IPS-18a (cell line): ENCODE measurements at regions not wholly inside any gene's neighbourhood (a gene's known extent, or its start where the extent isn't known, plus 50 kb on each side); places are given as distances from the start of the nearest gene placed in this dataset.
"Not testable (repeated sequence)": the region's sequence is repeated elsewhere in the genome, so short reads cannot be mapped to it uniquely, and the experiment has no call there.

Experiments used
- H3K27ac ChIP-seq: one replicate; pipeline ENCODE4 v1.5.1; 2013; ENCODE audit warnings: low read length
- H3K27me3 ChIP-seq: one replicate; pipeline ENCODE4 v1.6.1; 2013; ENCODE audit warnings: mild to moderate bottlenecking, low read length; ENCODE audit not compliant: control insufficient read depth, insufficient read depth
- H3K36me3 ChIP-seq: one replicate; pipeline ENCODE4 v1.6.1; 2013; ENCODE audit warnings: low read depth, low read length; ENCODE audit not compliant: control insufficient read depth
- H3K4me1 ChIP-seq: one replicate; pipeline ENCODE4 v1.6.1; 2013; ENCODE audit warnings: low read depth, low read length; ENCODE audit not compliant: control insufficient read depth
- H3K4me3 ChIP-seq: one replicate; pipeline ENCODE4 v1.5.1; 2013; ENCODE audit warnings: low read length
- H3K9ac ChIP-seq: one replicate; pipeline ENCODE4 v1.6.1; 2013; ENCODE audit warnings: mild to moderate bottlenecking, low read length, moderate library complexity
- H3K9me3 ChIP-seq: one replicate; pipeline ENCODE4 v1.6.1; 2013; ENCODE audit warnings: low read depth, low read length; ENCODE audit not compliant: control insufficient read depth

DNA sequence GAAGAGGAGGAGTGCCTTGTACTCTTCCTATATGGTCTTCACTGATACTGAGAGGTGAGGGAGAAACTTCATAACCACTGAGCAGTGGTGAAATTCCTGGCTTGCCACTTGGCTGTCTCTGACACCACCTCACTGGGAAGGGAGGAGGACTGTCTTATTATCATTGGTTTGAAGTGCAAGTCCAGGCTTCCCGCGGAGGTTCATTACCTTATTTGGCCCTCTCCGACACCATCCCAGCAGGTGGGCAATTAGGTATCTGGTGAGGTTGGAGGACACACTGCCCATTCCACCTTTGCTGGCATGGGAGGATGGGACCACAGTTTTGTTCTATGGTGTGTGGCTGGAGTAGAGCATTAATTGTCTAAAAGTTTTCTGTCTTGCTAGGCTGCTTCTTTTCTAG, 206.1 kb downstream of the LHFPL1 start:
- no peak overlapping the region for H3K4me3 ChIP-seq
- H3K27me3 ChIP-seq, result no peaks in the 10 kb centered on the region
- H3K36me3 ChIP-seq, result no peaks in the 10 kb centered on the region
- H3K9me3 ChIP-seq, result no peaks in the 10 kb centered on the region
- no peaks in the 10 kb centered on the region for H3K4me1 ChIP-seq
- H3K27ac ChIP-seq, result no peak overlapping the region
- H3K9ac ChIP-seq, result no peak overlapping the region

- H3K36me3 ChIP-seq, result no peaks in the 10 kb centered on the region
- H3K9me3 ChIP-seq, result no peaks in the 10 kb centered on the region
- no peak overlapping the region for H3K27ac ChIP-seq
- no peaks in the 10 kb centered on the region for H3K27me3 ChIP-seq
- no peaks in the 10 kb centered on the region for H3K4me1 ChIP-seq
- no peak overlapping the region for H3K4me3 ChIP-seq
- no peak overlapping the region for H3K9ac ChIP-seq
Measured at GRCh38 chrX:112470551-112470950, 209.2 kb downstream of the LHFPL1 start.

DNA sequence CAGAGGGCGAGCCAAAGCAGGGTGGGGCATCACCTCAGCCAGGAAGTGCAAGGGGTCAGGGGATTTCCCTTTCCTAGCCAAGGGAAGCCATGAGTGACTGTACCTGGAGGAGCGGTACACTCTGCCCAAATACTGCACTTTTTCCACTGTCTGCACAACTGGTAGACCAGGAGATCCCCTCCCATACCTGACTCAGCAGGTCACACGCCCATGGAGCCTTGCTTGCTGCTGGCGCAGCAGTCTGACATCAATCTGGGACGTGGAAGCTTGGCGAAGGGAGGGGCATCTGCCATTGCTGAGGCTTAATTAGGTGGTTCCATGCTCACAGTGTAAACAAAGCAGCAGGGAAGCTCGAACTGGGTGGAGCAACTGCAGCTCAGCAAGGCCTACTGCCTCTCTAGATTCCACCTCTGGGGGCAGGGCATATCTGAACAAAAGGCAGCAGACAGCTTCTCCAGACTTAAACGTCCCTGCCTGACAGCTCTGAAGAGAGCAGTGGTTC, 217.7 kb downstream of the LHFPL1 start:
- not testable (repeated sequence) for H3K27me3 ChIP-seq, H3K4me3 ChIP-seq, H3K36me3 ChIP-seq, H3K27ac ChIP-seq, H3K4me1 ChIP-seq, H3K9me3 ChIP-seq, H3K9ac ChIP-seq

DNA sequence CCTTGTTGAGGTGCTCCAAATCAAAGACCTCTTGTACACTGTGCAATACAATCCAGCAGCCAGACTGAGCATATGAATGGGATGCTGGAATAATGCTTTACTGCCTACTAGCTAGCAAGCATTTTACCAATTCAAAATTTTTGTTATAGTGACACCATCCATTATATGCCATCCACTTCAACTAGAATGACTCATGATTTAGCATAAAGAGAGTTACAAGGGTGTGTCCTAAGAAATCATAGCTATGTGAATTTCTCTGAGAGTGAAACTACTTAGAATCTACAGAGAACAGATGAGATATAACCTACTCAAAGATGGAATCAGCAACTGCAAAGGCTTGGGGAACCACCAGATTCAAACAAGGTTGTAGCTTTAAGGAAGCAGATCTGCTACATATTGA, 221.9 kb downstream of the LHFPL1 start:
- Histone ChIP-seq H3K27ac (no peak overlapping the region), H3K9me3 (no peaks in the 10 kb centered on the region), H3K4me1 (peaks cover 9% of the 10 kb centered on the region), H3K27me3 (no peaks in the 10 kb centered on the region), H3K9ac (no peak overlapping the region), H3K4me3 (no peak overlapping the region), H3K36me3 (no peaks in the 10 kb centered on the region)

DNA sequence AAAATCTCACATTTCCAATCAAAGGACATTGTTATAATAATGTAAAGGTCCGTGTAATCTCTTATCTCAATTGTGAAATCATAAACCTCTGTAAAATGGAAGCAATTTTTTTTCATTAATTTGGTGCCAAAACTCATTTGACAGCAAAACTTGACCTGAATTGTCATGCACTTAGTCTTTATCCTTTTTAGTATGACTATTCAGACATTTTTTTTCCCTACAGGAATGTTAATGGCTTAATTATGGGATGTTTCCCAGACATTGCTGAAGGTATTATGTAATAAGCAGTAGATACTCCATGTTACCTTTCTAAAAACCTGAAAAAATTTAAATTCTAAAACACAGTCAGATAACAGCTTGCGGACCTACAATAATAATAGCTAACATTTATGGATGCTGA, 228.9 kb downstream of the LHFPL1 start:
- H3K9ac ChIP-seq, result no peak overlapping the region
- H3K4me3 ChIP-seq, result no peak overlapping the region
- no peaks in the 10 kb centered on the region for H3K4me1 ChIP-seq
- no peaks in the 10 kb centered on the region for H3K27me3 ChIP-seq
- H3K27ac ChIP-seq, result no peak overlapping the region
- no peaks in the 10 kb centered on the region for H3K9me3 ChIP-seq
- no peaks in the 10 kb centered on the region for H3K36me3 ChIP-seq

- Histone ChIP-seq H3K9me3 (no peaks in the 10 kb centered on the region), H3K4me1 (no peaks in the 10 kb centered on the region), H3K36me3 (no peaks in the 10 kb centered on the region), H3K27me3 (no peaks in the 10 kb centered on the region), H3K4me3 (no peak overlapping the region), H3K9ac (no peak overlapping the region), H3K27ac (no peak overlapping the region)
Measured at GRCh38 chrX:112440277-112440676, 239.5 kb downstream of the LHFPL1 start.

- H3K9me3 ChIP-seq, result no peaks in the 10 kb centered on the region
- no peak overlapping the region for H3K4me3 ChIP-seq
- H3K9ac ChIP-seq, result no peak overlapping the region
- H3K36me3 ChIP-seq, result no peaks in the 10 kb centered on the region
- H3K27me3 ChIP-seq, result no peaks in the 10 kb centered on the region
- no peak overlapping the region for H3K27ac ChIP-seq
- H3K4me1 ChIP-seq, result no peaks in the 10 kb centered on the region
Measured at GRCh38 chrX:112424166-112424565, 255.6 kb downstream of the LHFPL1 start.

DNA sequence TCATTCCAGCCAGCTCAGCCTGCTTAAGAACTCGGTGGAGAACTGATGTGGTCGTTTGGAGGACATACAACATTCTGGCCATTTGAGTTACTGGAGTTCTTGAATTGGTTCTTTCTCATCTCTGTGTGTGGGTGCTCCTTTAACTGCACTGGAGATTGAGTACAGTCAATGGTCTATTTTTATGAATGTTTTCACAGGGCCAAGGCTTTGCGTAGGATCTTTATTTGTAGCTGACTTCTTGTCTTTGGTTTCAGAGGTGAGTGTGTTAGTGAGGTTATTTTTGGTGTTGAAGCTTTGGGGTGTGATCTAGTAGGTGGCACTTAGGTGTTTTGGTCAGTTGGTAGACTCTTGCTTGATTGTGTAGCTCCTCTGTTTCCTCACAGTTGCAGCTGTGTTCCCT, 288.4 kb downstream of the LHFPL1 start:
- Histone ChIP-seq H3K27me3 (no peaks in the 10 kb centered on the region), H3K4me1 (no peaks in the 10 kb centered on the region), H3K9ac (no peak overlapping the region), H3K36me3 (no peaks in the 10 kb centered on the region), H3K27ac (no peak overlapping the region), H3K4me3 (no peak overlapping the region), H3K9me3 (no peaks in the 10 kb centered on the region)

DNA sequence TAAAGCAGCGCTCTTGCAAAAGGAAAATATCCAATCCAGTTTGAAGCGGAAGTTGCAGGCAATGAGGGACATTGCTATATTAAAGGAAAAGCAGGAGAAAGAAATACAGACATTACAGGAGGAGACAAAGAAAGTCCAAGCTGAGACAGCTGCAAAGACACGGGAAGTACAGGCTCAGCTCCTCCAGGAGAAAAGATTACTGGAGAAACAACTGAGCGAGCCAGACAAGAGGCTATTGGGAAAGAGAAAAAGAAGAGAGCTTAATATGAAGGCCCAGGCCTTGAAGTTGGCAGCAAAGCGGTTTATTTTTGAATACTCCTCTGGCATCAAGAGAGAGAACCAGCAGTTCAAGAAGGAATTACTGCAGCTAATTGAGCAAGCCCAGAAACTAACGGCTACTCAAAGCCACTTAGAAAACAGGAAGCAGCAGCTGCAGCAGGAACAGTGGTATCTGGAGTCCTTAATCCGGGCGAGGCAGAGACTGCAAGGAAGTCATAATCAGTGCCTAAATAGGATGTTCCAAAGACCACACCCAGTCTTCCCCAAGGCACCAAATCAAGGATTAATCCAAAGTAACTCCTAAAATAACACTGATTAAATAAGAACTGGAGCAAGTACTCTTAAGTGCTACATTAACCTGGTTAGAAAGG, 298.0 kb downstream of the LHFPL1 start:
- not testable (repeated sequence) for H3K9ac ChIP-seq, H3K36me3 ChIP-seq, H3K27ac ChIP-seq, H3K4me3 ChIP-seq, H3K4me1 ChIP-seq, H3K27me3 ChIP-seq, H3K9me3 ChIP-seq

GRCh38 chrX:112380541-112381278, 298.1 kb upstream of the TRPC5 start:
- H3K27ac ChIP-seq, result no peak overlapping the region
- H3K27me3 ChIP-seq, result no peaks in the 10 kb centered on the region
- H3K4me1 ChIP-seq, result no peaks in the 10 kb centered on the region
- no peaks in the 10 kb centered on the region for H3K36me3 ChIP-seq
- H3K4me3 ChIP-seq, result no peak overlapping the region
- H3K9ac ChIP-seq, result no peak overlapping the region
- no peaks in the 10 kb centered on the region for H3K9me3 ChIP-seq

- Histone ChIP-seq H3K4me3 (no peak overlapping the region), H3K9me3 (no peaks in the 10 kb centered on the region), H3K27me3 (no peaks in the 10 kb centered on the region), H3K36me3 (no peaks in the 10 kb centered on the region), H3K27ac (no peak overlapping the region), H3K4me1 (no peaks in the 10 kb centered on the region), H3K9ac (no peak overlapping the region)
Measured at GRCh38 chrX:112377481-112377880, 294.9 kb upstream of the TRPC5 start.

DNA sequence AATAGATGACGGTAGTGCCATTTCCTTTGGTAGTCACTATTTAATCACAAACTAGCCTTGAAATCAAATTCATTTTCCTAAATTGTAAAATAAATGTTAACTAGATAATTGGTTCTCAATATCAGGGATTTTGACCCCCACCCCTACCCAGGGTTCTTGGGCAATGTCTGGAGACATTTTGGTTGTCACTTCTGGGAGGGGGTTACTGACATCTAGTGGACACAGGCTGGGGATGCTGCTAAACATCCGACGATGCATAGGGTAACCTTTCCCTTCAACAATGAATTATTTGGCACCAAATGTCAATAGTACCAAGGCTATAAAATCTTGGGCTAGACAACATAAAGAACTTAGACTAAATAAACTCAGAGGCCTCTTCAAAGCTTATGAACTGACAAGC, 285.8 kb upstream of the TRPC5 start:
- no peaks in the 10 kb centered on the region for H3K36me3 ChIP-seq
- no peaks in the 10 kb centered on the region for H3K9me3 ChIP-seq
- no peaks in the 10 kb centered on the region for H3K27me3 ChIP-seq
- no peak overlapping the region for H3K4me3 ChIP-seq
- H3K4me1 ChIP-seq, result peaks cover 4% of the 10 kb centered on the region
- H3K9ac ChIP-seq, result no peak overlapping the region
- no peak overlapping the region for H3K27ac ChIP-seq
